GM19324 (cell line): ENCODE measurements at regions not wholly inside any gene's neighbourhood (a gene's known extent, or its start where the extent isn't known, plus 50 kb on each side); places are given as distances from the start of the nearest gene placed in this dataset.
"Not testable (repeated sequence)": the region's sequence is repeated elsewhere in the genome, so short reads cannot be mapped to it uniquely, and the experiment has no call there.

Source experiments
- ATAC-seq: cut with Tn5 transposase; IDR thresholded peaks from one replicate; pipeline ENCODE4 v1.9.1; 2021; ENCODE audit warnings: mild to moderate bottlenecking, moderate library complexity; ENCODE audit not compliant: unreplicated experiment, low FRiP score

GRCh38 chr9:90061187-90061586 lies 456.4 kb downstream of the GADD45G start:
- ATAC-seq: no peak

- ATAC-seq: no peak
Measured at GRCh38 chr9:90062982-90063381, 458.2 kb downstream of the GADD45G start.

GRCh38 chr9:90064248-90064647 lies 459.4 kb downstream of the GADD45G start:
- no peak for ATAC-seq

- no peak for ATAC-seq
Measured at GRCh38 chr9:90064971-90065370, 460.2 kb downstream of the GADD45G start.

- no peak for ATAC-seq
Measured at GRCh38 chr9:90065851-90066250, 461.0 kb downstream of the GADD45G start.

- no peak for ATAC-seq
Measured at GRCh38 chr9:90069085-90069484, 464.3 kb downstream of the GADD45G start.

GRCh38 chr9:90070056-90070455 lies 465.2 kb downstream of the GADD45G start:
- no peak for ATAC-seq

- ATAC-seq: no peak
Measured at GRCh38 chr9:90070469-90070868, 465.7 kb downstream of the GADD45G start.

GRCh38 chr9:90070931-90071660 lies 466.3 kb downstream of the GADD45G start:
- ATAC-seq: no peak

GRCh38 chr9:90073186-90073945 lies 468.6 kb downstream of the GADD45G start:
- no peak for ATAC-seq

- no peak for ATAC-seq
Measured at GRCh38 chr9:90074316-90074962, 469.6 kb downstream of the GADD45G start.

- not testable (repeated sequence) for ATAC-seq
Measured at GRCh38 chr9:90077598-90077997, 472.8 kb downstream of the GADD45G start.

- ATAC-seq: no peak
Measured at GRCh38 chr9:90078988-90079421, 474.2 kb downstream of the GADD45G start.

- ATAC-seq: no peak
Measured at GRCh38 chr9:90085633-90086032, 480.8 kb downstream of the GADD45G start.

- ATAC-seq: no peak
Measured at GRCh38 chr9:90086101-90086511, 481.3 kb downstream of the GADD45G start.

- ATAC-seq: no peak
Measured at GRCh38 chr9:90088434-90088833, 483.6 kb downstream of the GADD45G start.

- no peak for ATAC-seq
Measured at GRCh38 chr9:90088856-90089255, 484.0 kb downstream of the GADD45G start.

GRCh38 chr9:90090997-90091396 lies 486.2 kb downstream of the GADD45G start:
- ATAC-seq: no peak

- no peak for ATAC-seq
Measured at GRCh38 chr9:90092508-90092907, 487.7 kb downstream of the GADD45G start.

GRCh38 chr9:90095682-90096081 lies 490.9 kb downstream of the GADD45G start:
- ATAC-seq: no peak

GRCh38 chr9:90097237-90097636 lies 492.4 kb downstream of the GADD45G start:
- ATAC-seq: no peak
